Endothelial cell of umbilical vein (primary cell): ENCODE measurements at regions not wholly inside any gene's neighbourhood (a gene's known extent, or its start where the extent isn't known, plus 50 kb on each side); places are given as distances from the start of the nearest gene placed in this dataset.

ENCODE experiments used
- BruUV-seq: library from RNA; stranded (reverse); fragments of 400-500 nt; replicated peaks from 2 replicates; lab custom pipeline; 2021; lab: Mats Ljungman, UMichigan
- CTCF ChIA-PET: fragments of 300-600, 350-600 bp; sonication (Branson Sonifier 250); formaldehyde crosslinking; loops from one replicate; lab custom pipeline; 2021; ENCODE audit warnings: antibody characterized with exemption, inconsistent platforms; lab: Charles Lee
- POLR2A ChIA-PET: fragments of 300-600, 350-600 bp; sonication (Branson Sonifier 250); formaldehyde crosslinking; loops from one replicate; lab custom pipeline; 2021; ENCODE audit warnings: antibody characterized with exemption, inconsistent platforms; lab: Charles Lee
- DNase-seq: peaks from one replicate; pipeline ENCODE4 v3.0.0-alpha.2; 2011; ENCODE audit warnings: low read depth, low spot score
- FAIRE-seq: peaks from 2 replicates; lab custom pipeline; 2011; peaks lifted over from hg19 to GRCh38; lab: Jason Lieb, UNC
- H2AFZ ChIP-seq: 2 replicates; pipeline ENCODE4 v1.6.0; 2012; ENCODE audit warnings: low read depth, low read length, control low read depth, inconsistent platforms
- H3K27ac ChIP-seq: 2 replicates; pipeline ENCODE4 v1.5.1; 2011; ENCODE audit warnings: low read depth, mild to moderate bottlenecking, control low read depth, low read length, moderate library complexity; ENCODE audit not compliant: insufficient read depth
- H3K27me3 ChIP-seq, 2 experiments: 2 replicates each; pipeline versions ENCODE4 v1.6.0 to v1.6.1; 2011; ENCODE audit warnings: low read length in 2 of 2, mixed read lengths in 1 of 2; ENCODE audit not compliant: control insufficient read depth in 2 of 2, insufficient read depth in 2 of 2
- H3K36me3 ChIP-seq, 2 experiments: 2 replicates in 1 of 2; 3 replicates in 1 of 2; pipeline ENCODE4 v1.5.1; 2011; ENCODE audit warnings: low read length in 2 of 2, mild to moderate bottlenecking in 1 of 2, moderate library complexity in 1 of 2; ENCODE audit not compliant: control insufficient read depth in 2 of 2, insufficient read depth in 2 of 2; ENCODE audit errors: extremely low read depth in 1 of 2
- H3K4me1 ChIP-seq: 3 replicates; pipeline ENCODE4 v1.5.1; 2011; ENCODE audit warnings: mild to moderate bottlenecking, low read length; ENCODE audit not compliant: control insufficient read depth, insufficient read depth; ENCODE audit errors: extremely low read depth
- H3K4me2 ChIP-seq: 2 replicates; pipeline ENCODE4 v1.6.1; 2011; ENCODE audit warnings: low read length, control low read depth, mixed read lengths; ENCODE audit not compliant: insufficient read depth
- H3K4me3 ChIP-seq, 3 experiments: fragments of 200-600 bp in 1 of 3; sonication (generic), shearing (Covaris generic) in 1 of 3; replicated peaks in 1 of 3; 2 replicates each; pipeline ENCODE4 v1.5.1; 2011 to 2016; ENCODE audit warnings: control low read depth in 3 of 3, low read length in 3 of 3, mild to moderate bottlenecking in 2 of 3, inconsistent platforms in 1 of 3, low read depth in 1 of 3, moderate library complexity in 1 of 3; ENCODE audit not compliant: insufficient read depth in 1 of 3
- H3K79me2 ChIP-seq: 2 replicates; pipeline ENCODE4 v1.6.0; 2012; ENCODE audit warnings: low read length, inconsistent platforms; ENCODE audit not compliant: control insufficient read depth, insufficient read depth
- H3K9ac ChIP-seq: replicated peaks from 2 replicates; pipeline ENCODE3; 2011; ENCODE audit warnings: low read length, control low read depth; ENCODE audit not compliant: insufficient read depth; ENCODE audit errors: extremely low read depth
- H3K9me1 ChIP-seq: replicated peaks from 3 replicates; pipeline ENCODE4 v1.6.0; 2011; ENCODE audit warnings: mild to moderate bottlenecking, low read length; ENCODE audit not compliant: control insufficient read depth, insufficient read depth; ENCODE audit errors: extremely low read depth
- H3K9me3 ChIP-seq: replicated peaks from 2 replicates; pipeline ENCODE4 v1.5.1; 2012; ENCODE audit warnings: low read length, inconsistent platforms; ENCODE audit not compliant: control insufficient read depth, insufficient read depth
- H4K20me1 ChIP-seq: replicated peaks from 2 replicates; pipeline ENCODE3; 2011; ENCODE audit warnings: mild to moderate bottlenecking, low read length; ENCODE audit not compliant: control insufficient read depth, insufficient read depth; ENCODE audit errors: extremely low read depth
- EZH2 ChIP-seq: IDR thresholded peaks from 2 replicates; pipeline ENCODE4 v1.6.1; 2012; ENCODE audit warnings: borderline replicate concordance, low read depth, mild to moderate bottlenecking, moderate library complexity, low read length, inconsistent platforms; ENCODE audit not compliant: severe bottlenecking
- FOS ChIP-seq: IDR thresholded peaks from 2 replicates; pipeline ENCODE4 v1.6.1; 2011; ENCODE audit warnings: mild to moderate bottlenecking, low read length, moderate library complexity, borderline replicate concordance; ENCODE audit not compliant: insufficient read depth
- GATA2 ChIP-seq: IDR thresholded peaks from 2 replicates; pipeline ENCODE4 v1.7.0; 2011; ENCODE audit warnings: low read depth, mild to moderate bottlenecking, moderate library complexity, mixed read lengths, low read length; ENCODE audit not compliant: insufficient read length, insufficient read depth
- JUN ChIP-seq: IDR thresholded peaks from 2 replicates; pipeline ENCODE4 v1.6.1; 2011; ENCODE audit warnings: borderline replicate concordance, low read depth; ENCODE audit not compliant: insufficient read length, insufficient read depth
- MAX ChIP-seq: IDR thresholded peaks from 2 replicates; pipeline ENCODE4 v1.6.1; 2011; ENCODE audit not compliant: insufficient read depth, insufficient read length
- MYC ChIP-seq: IDR thresholded peaks from one replicate; pipeline ENCODE4 v1.6.1; 2011; ENCODE audit warnings: mild to moderate bottlenecking, low read depth, low read length
- POLR2A ChIP-seq: IDR thresholded peaks from 2 replicates; pipeline ENCODE4 v1.6.1; 2012; ENCODE audit warnings: low read depth, mild to moderate bottlenecking, control low read depth, low read length
- POLR2AphosphoS5 ChIP-seq: IDR thresholded peaks from 2 replicates; pipeline ENCODE4 v1.6.1; 2012; ENCODE audit warnings: low read depth, mild to moderate bottlenecking, control low read depth, low read length, moderate library complexity; ENCODE audit not compliant: insufficient read depth
- dilution Hi-C: fragments of 300-500 bp; cut with MboI; formaldehyde crosslinking; loops from one replicate; pipeline ENCODE4 v1.15.0; 2019; ENCODE audit warnings: low sequenced_read_pairs; ENCODE audit not compliant: extremely low pct_ligation_motif_present
- intact Hi-C: fragments of 100-400 bp; cut with micrococcal nuclease; formaldehyde crosslinking; loops from one replicate; pipeline ENCODE4 v1.10.0; 2022
- TF ChIP-seq, protein P1 (sequence below), 2 donors: IDR thresholded peaks; 1 replicate in 1 of 2; 2 replicates in 1 of 2; pipeline ENCODE4 v1.5.1; 2011; ENCODE audit warnings: low read length in 2 of 2, mild to moderate bottlenecking in 2 of 2, moderate library complexity in 2 of 2, control low read depth in 1 of 2, inconsistent platforms in 1 of 2, low read depth in 1 of 2; ENCODE audit not compliant: insufficient read depth in 1 of 2; ENCODE audit errors: extremely low read depth in 1 of 2

- DNase-seq = no peak
- no peak overlapping the region for H2AFZ ChIP-seq
- CTCF ChIA-PET = no interaction called here
- POLR2A ChIA-PET = interaction anchor here (0.6 kb wide), 1 partner anchor 401 kb away, joined by 3 read pairs; no protein-coding TSS in a partner anchor
- no peaks in the 10 kb centered on the region for H3K36me3 ChIP-seq
- no peak overlapping the region for H3K9ac ChIP-seq
- H3K27me3 ChIP-seq = no peaks in the 10 kb centered on the region
- H3K4me3 ChIP-seq = no peak overlapping the region
- no TSS peak for BruUV-seq
- no peaks in the 10 kb centered on the region for H3K9me1 ChIP-seq
- no peaks in the 10 kb centered on the region for H3K9me3 ChIP-seq
- H3K79me2 ChIP-seq = no peaks in the 10 kb centered on the region
- TF ChIP-seq POLR2A (no peak), MAX (no peak), GATA2 (no peak), MYC (no peak), FOS (no peak), EZH2 (no peak), JUN (no peak), POLR2AphosphoS5 (no peak)
- TF ChIP-seq, protein P1, sequence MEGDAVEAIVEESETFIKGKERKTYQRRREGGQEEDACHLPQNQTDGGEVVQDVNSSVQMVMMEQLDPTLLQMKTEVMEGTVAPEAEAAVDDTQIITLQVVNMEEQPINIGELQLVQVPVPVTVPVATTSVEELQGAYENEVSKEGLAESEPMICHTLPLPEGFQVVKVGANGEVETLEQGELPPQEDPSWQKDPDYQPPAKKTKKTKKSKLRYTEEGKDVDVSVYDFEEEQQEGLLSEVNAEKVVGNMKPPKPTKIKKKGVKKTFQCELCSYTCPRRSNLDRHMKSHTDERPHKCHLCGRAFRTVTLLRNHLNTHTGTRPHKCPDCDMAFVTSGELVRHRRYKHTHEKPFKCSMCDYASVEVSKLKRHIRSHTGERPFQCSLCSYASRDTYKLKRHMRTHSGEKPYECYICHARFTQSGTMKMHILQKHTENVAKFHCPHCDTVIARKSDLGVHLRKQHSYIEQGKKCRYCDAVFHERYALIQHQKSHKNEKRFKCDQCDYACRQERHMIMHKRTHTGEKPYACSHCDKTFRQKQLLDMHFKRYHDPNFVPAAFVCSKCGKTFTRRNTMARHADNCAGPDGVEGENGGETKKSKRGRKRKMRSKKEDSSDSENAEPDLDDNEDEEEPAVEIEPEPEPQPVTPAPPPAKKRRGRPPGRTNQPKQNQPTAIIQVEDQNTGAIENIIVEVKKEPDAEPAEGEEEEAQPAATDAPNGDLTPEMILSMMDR (IDR thresholded peaks at IDR 0.05; ENCODE audit: extremely low read depth in 1 of 2, insufficient read depth in 1 of 2, low read depth in 1 of 2, low read length in 2 of 2) = no peak
- no peak overlapping the region for H3K27ac ChIP-seq
- intact Hi-C loops = no loop called here
- no peaks in the 10 kb centered on the region for H3K4me1 ChIP-seq
- dilution Hi-C loops = no loop called here
- no peaks in the 10 kb centered on the region for H4K20me1 ChIP-seq
- FAIRE-seq = no peak
- H3K4me2 ChIP-seq = no peak overlapping the region
Measured at GRCh38 chr5:131019111-131019510, 145.9 kb downstream of the HINT1 start.
